Coronary artery (tissue), 2 donors: ENCODE measurements at regions not wholly inside any gene's neighbourhood (a gene's known extent, or its start where the extent isn't known, plus 50 kb on each side); places are given as distances from the start of the nearest gene placed in this dataset.

Source experiments
- DNase-seq: peaks from one replicate; pipeline ENCODE4 v3.0.0-alpha.2; 2017; ENCODE audit warnings: low spot score
- H3K27ac ChIP-seq, 2 donors: fragments of 200-600 bp; sonication (generic); one replicate each; pipeline ENCODE4 v1.5.1; 2016 to 2019
- H3K4me3 ChIP-seq: fragments of 200-600 bp; sonication (generic); 2 replicates; pipeline ENCODE4 v1.5.1; 2016; ENCODE audit warnings: mild to moderate bottlenecking, moderate library complexity
- CTCF ChIP-seq: fragments of 200-600 bp; sonication (generic); IDR thresholded peaks from one replicate; pipeline ENCODE4 v1.5.1; 2019; ENCODE audit warnings: antibody characterized with exemption

- DNase-seq = no peak
- Histone ChIP-seq H3K4me3 (no peak overlapping the region), H3K27ac (no peak overlapping the region)
- no peak for TF ChIP-seq CTCF
Measured at GRCh38 chr9:86469476-86470250, 115.5 kb upstream of the TUT7 start.

- no peak for TF ChIP-seq CTCF
- Histone ChIP-seq H3K27ac (no peak overlapping the region), H3K4me3 (no peak overlapping the region)
- no peak for DNase-seq
Measured at GRCh38 chr9:86464242-86464641, 110.0 kb upstream of the TUT7 start.

- no peak overlapping the region for H3K27ac ChIP-seq
- no peak for DNase-seq
- TF ChIP-seq CTCF = no peak
- H3K4me3 ChIP-seq = no peak overlapping the region
Measured at GRCh38 chr9:86460216-86461002, 106.2 kb upstream of the TUT7 start.

- no peak for TF ChIP-seq CTCF
- DNase-seq = no peak
- Histone ChIP-seq H3K4me3 (no peak overlapping the region), H3K27ac (no peak overlapping the region)
Measured at GRCh38 chr9:86459599-86460155, 105.5 kb upstream of the TUT7 start.

- DNase-seq = no peak
- TF ChIP-seq CTCF = no peak
- Histone ChIP-seq H3K4me3 (no peak overlapping the region), H3K27ac (no peak overlapping the region)
Measured at GRCh38 chr9:86459191-86459590, 105.0 kb upstream of the TUT7 start.

GRCh38 chr9:86458191-86458855 is 104.1 kb upstream of the TUT7 start:
- TF ChIP-seq CTCF = no peak
- DNase-seq = no peak
- no peak overlapping the region for H3K4me3 ChIP-seq
- H3K27ac ChIP-seq = no peak overlapping the region
